ENCODE measurements at regions not wholly inside any gene's neighbourhood (a gene's known extent, or its start where the extent isn't known, plus 50 kb on each side); places are given as distances from the start of the nearest gene placed in this dataset.

DNA sequence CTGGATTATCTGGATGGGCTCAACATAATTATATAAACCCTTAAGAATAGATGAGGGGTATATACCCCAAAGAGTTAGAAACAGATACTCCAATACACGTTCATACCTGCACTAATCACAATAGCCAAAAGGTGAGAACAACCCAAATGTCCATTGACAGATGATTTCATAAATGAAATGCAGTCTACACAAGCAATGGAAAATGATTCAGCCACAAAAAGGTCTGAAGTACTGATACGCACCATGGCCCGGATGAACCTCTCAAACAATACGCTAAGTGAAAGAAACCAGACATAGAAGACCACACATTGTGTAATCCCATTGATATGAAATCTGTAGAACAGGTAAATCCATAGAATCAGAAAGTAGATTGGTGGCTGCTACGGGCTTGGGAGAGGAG lies 316.8 kb downstream of the LPIN1 start:
- TF ChIP-seq, protein P1, sequence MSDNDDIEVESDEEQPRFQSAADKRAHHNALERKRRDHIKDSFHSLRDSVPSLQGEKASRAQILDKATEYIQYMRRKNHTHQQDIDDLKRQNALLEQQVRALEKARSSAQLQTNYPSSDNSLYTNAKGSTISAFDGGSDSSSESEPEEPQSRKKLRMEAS (IDR thresholded peaks at IDR 0.05): no peak
- TF ChIP-seq POLR2AphosphoS5 (IDR thresholded peaks at IDR 0.05; ENCODE audit: low read depth, low read length): no peak
- TF ChIP-seq ZNF274 (IDR thresholded peaks at IDR 0.05; ENCODE audit: low read depth, low read length): no peak
- no peak for TF ChIP-seq SP1 (IDR thresholded peaks at IDR 0.05; ENCODE audit: low read depth)
- TF ChIP-seq, protein P2, sequence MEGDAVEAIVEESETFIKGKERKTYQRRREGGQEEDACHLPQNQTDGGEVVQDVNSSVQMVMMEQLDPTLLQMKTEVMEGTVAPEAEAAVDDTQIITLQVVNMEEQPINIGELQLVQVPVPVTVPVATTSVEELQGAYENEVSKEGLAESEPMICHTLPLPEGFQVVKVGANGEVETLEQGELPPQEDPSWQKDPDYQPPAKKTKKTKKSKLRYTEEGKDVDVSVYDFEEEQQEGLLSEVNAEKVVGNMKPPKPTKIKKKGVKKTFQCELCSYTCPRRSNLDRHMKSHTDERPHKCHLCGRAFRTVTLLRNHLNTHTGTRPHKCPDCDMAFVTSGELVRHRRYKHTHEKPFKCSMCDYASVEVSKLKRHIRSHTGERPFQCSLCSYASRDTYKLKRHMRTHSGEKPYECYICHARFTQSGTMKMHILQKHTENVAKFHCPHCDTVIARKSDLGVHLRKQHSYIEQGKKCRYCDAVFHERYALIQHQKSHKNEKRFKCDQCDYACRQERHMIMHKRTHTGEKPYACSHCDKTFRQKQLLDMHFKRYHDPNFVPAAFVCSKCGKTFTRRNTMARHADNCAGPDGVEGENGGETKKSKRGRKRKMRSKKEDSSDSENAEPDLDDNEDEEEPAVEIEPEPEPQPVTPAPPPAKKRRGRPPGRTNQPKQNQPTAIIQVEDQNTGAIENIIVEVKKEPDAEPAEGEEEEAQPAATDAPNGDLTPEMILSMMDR (IDR thresholded peaks at IDR 0.05 in 2 of 3, conservative IDR thresholded peaks at IDR 0.05 in 1 of 3; ENCODE audit: borderline replicate concordance in 1 of 3, insufficient read depth in 1 of 3, low read depth in 2 of 3, low read length in 2 of 3): no peak
- TF ChIP-seq CBX3 (IDR thresholded peaks at IDR 0.05; ENCODE audit: low read depth): no peak
